K562 (cell line): ENCODE measurements at regions not wholly inside any gene's neighbourhood (a gene's known extent, or its start where the extent isn't known, plus 50 kb on each side); places are given as distances from the start of the nearest gene placed in this dataset.

Source experiments
- ATAC-seq: fragments of 200-7000 bp; cut with Tn5 transposase; 3 replicates; pipeline ENCODE4 v1.9.1; 2020; ENCODE audit warnings: moderate library complexity
- BruUV-seq: library from RNA; stranded (reverse); fragments of 400-500 nt; replicated peaks from 2 replicates; lab custom pipeline; 2021; lab: Mats Ljungman, UMichigan
- CTCF ChIA-PET: fragments of 300-600 bp; formaldehyde crosslinking; extraction: SDS; loops from one replicate; lab custom pipeline; 2021; ENCODE audit warnings: low intra/inter-chr PET ratio; lab: Yijun Ruan, JAX
- POLR2A ChIA-PET: fragments of 300-600, 350-650 bp; sonication (Branson Sonifier 250); formaldehyde crosslinking; extraction: SDS; loops from one replicate; lab custom pipeline; 2021; ENCODE audit warnings: antibody characterized with exemption, inconsistent platforms; lab: Yijun Ruan, JAX
- DNase-seq, 4 experiments: peaks; one replicate each; pipeline versions ENCODE4 v3.0.0 to v3.0.0-alpha.2; 2011 to 2018; ENCODE audit warnings: low spot score in 3 of 4, mixed read lengths in 3 of 4; ENCODE audit errors: extremely low read depth in 1 of 4
- FAIRE-seq: peaks from 2 replicates; lab custom pipeline; 2011; peaks lifted over from hg19 to GRCh38; lab: Jason Lieb, UNC
- H2AFZ ChIP-seq: 2 replicates; pipeline ENCODE4 v1.6.0; 2011; ENCODE audit warnings: low read depth, low read length, control low read depth, inconsistent platforms
- H3K27ac ChIP-seq: fragments of 200-600 bp; 3 replicates; pipeline ENCODE4 v1.8.0; 2011; ENCODE audit warnings: low read depth, mild to moderate bottlenecking, control low read depth, inconsistent platforms, low read length, moderate library complexity, mixed read lengths; ENCODE audit errors: extremely low read depth
- H3K27me3 ChIP-seq, 2 experiments: fragments of 300-600 bp in 1 of 2; 2 replicates in 1 of 2; 3 replicates in 1 of 2; pipeline versions ENCODE4 v1.6.0 to v1.8.0; 2011; ENCODE audit warnings: inconsistent platforms in 2 of 2, low read length in 2 of 2, mild to moderate bottlenecking in 1 of 2, mixed read lengths in 1 of 2, moderate library complexity in 1 of 2; ENCODE audit not compliant: control insufficient read depth in 2 of 2, insufficient read depth in 2 of 2
- H3K36me3 ChIP-seq: fragments of 300-600 bp; 3 replicates; pipeline ENCODE4 v1.8.0; 2011; ENCODE audit warnings: mild to moderate bottlenecking, low read length, inconsistent platforms; ENCODE audit not compliant: control insufficient read depth, insufficient read depth
- H3K4me1 ChIP-seq, 2 experiments: fragments of 200-600 bp in 1 of 2; replicated peaks in 1 of 2; 2 replicates in 1 of 2; 3 replicates in 1 of 2; pipeline versions ENCODE4 v1.5.1 to v1.8.0; 2011; ENCODE audit warnings: inconsistent platforms in 2 of 2, low read length in 2 of 2, mild to moderate bottlenecking in 1 of 2, mixed read lengths in 1 of 2, moderate library complexity in 1 of 2; ENCODE audit not compliant: control insufficient read depth in 2 of 2, insufficient read depth in 2 of 2
- H3K4me2 ChIP-seq: 2 replicates; pipeline ENCODE4 v1.6.1; 2011; ENCODE audit warnings: low read length, control low read depth, inconsistent platforms, mixed read lengths; ENCODE audit not compliant: insufficient read depth
- H3K4me3 ChIP-seq: fragments of 200-600 bp; sonication (generic), shearing (Covaris generic); 2 replicates; pipeline ENCODE4 v1.5.1; 2016; ENCODE audit warnings: control low read depth, inconsistent platforms
- H3K79me2 ChIP-seq: fragments of 200-600 bp; 3 replicates; pipeline ENCODE4 v1.8.0; 2011; ENCODE audit warnings: low read length, inconsistent platforms; ENCODE audit not compliant: control insufficient read depth, insufficient read depth
- H3K9ac ChIP-seq, 2 experiments: 2 replicates each; pipeline versions ENCODE4 v1.6.0 to v1.6.1; 2011; ENCODE audit warnings: low read depth in 2 of 2, low read length in 2 of 2, control low read depth in 1 of 2, inconsistent platforms in 1 of 2, mild to moderate bottlenecking in 1 of 2, mixed read lengths in 1 of 2; ENCODE audit not compliant: insufficient read depth in 1 of 2
- H3K9me1 ChIP-seq: one replicate; pipeline ENCODE4 v1.6.0; 2011; ENCODE audit warnings: inconsistent platforms, mild to moderate bottlenecking, low read length, moderate library complexity; ENCODE audit not compliant: control insufficient read depth, insufficient read depth
- H3K9me3 ChIP-seq: replicated peaks from 2 replicates; pipeline ENCODE4 v1.5.1; 2011; ENCODE audit warnings: low read depth, low read length, inconsistent platforms; ENCODE audit not compliant: control insufficient read depth, insufficient read depth
- H4K20me1 ChIP-seq: replicated peaks from 2 replicates; pipeline ENCODE4 v1.6.1; 2011; ENCODE audit warnings: low read length, inconsistent platforms, mixed read lengths; ENCODE audit not compliant: control insufficient read depth, insufficient read depth
- ARID3A ChIP-seq: IDR thresholded peaks from 2 replicates; pipeline ENCODE4 v1.6.1; 2012; ENCODE audit warnings: low read depth, low read length, improper control_type of control experiment, borderline replicate concordance
- NR3C1 ChIP-seq: sonication (generic); formaldehyde crosslinking; IDR thresholded peaks from 2 replicates; pipeline ENCODE4 v1.8.1; 2022; ENCODE audit warnings: missing genetic modification reagents
- RAD51 ChIP-seq: fragments of 450-650 bp; IDR thresholded peaks from 2 replicates; pipeline ENCODE4 v1.7.1; 2016; ENCODE audit warnings: low read depth, mild to moderate bottlenecking, borderline replicate concordance
- TFE3 ChIP-seq: fragments of 450-650 bp; formaldehyde crosslinking; IDR thresholded peaks from 2 replicates; pipeline ENCODE4 v1.4.0; 2020; ENCODE audit warnings: mild to moderate bottlenecking, mixed read lengths
- TOE1 ChIP-seq, 2 experiments: fragments of 450-650 bp in 1 of 2; sonication (generic) in 1 of 2; formaldehyde crosslinking in 1 of 2; IDR thresholded peaks; 2 replicates each; pipeline versions ENCODE4 v1.7.1 to v1.8.0; 2016 to 2022; ENCODE audit warnings: borderline replicate concordance in 2 of 2, mild to moderate bottlenecking in 2 of 2, antibody characterized with exemption in 1 of 2, inconsistent platforms in 1 of 2, low read depth in 1 of 2, missing genetic modification reagents in 1 of 2, moderate library complexity in 1 of 2
- WHSC1 ChIP-seq: IDR thresholded peaks from one replicate; pipeline ENCODE4 v1.6.1; 2012; ENCODE audit warnings: low read length, control low read depth, inconsistent platforms
- WGBS: fragments of 100-300 bp; shearing (Covaris generic); methylation state at CpG from one replicate; pipeline ENCODE4 v1.1.6; 2016; ENCODE audit warnings: low coverage, mixed read lengths; ENCODE audit not compliant: insufficient coverage; ENCODE audit errors: missing lambda C conversion rate; 5-methylcytosine and 5-hydroxymethylcytosine counted together
- in situ Hi-C: fragments of 300-500 bp; cut with MboI; formaldehyde crosslinking; loops from 4 replicates; pipeline ENCODE4 v1.15.0; 2018; ENCODE audit warnings: inconsistent platforms, mixed read lengths
- intact Hi-C: fragments of 100-400 bp; cut with micrococcal nuclease; formaldehyde crosslinking; loops from 2 replicates; pipeline ENCODE4 v1.14.2; 2022
- TF ChIP-seq, protein P1 (sequence below): sonication (generic); formaldehyde crosslinking; IDR thresholded peaks from 2 replicates; pipeline ENCODE4 v1.9.0; 2022; ENCODE audit warnings: mild to moderate bottlenecking, missing genetic modification reagents

DNA sequence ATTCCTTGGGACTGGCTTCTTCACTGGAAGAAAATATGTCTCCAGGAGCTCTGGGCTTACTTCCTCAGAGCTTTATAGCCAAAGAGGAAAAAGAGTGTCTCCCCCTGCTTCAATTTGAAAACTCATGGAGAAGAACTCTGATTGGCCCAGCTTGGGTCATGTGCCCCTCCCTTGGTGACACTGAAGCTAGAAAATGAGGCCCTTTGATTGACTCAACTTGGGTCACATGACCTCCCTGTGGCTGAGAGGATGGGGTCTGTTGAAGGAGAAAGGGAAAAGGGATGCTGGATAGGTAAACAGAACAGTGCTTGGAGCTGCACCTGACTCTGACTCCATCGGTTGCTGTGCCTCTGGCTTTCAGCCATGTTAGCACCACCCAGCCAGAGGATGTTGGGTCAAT lies 70.6 kb upstream of the KSR1 start (continued):
- TF ChIP-seq, protein P1, sequence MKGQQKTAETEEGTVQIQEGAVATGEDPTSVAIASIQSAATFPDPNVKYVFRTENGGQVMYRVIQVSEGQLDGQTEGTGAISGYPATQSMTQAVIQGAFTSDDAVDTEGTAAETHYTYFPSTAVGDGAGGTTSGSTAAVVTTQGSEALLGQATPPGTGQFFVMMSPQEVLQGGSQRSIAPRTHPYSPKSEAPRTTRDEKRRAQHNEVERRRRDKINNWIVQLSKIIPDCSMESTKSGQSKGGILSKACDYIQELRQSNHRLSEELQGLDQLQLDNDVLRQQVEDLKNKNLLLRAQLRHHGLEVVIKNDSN (CRISPR knock-in tag) = peak; percentile 84
- TF ChIP-seq TOE1 (IDR thresholded peaks at IDR 0.05; ENCODE audit: borderline replicate concordance) (peak; percentile 87), TOE1 (CRISPR knock-in tag; IDR thresholded peaks at IDR 0.05; ENCODE audit: borderline replicate concordance, low read depth) (no peak), RAD51 (peak; percentile 93), TFE3 (CRISPR knock-in tag) (peak; percentile 85)

DNA sequence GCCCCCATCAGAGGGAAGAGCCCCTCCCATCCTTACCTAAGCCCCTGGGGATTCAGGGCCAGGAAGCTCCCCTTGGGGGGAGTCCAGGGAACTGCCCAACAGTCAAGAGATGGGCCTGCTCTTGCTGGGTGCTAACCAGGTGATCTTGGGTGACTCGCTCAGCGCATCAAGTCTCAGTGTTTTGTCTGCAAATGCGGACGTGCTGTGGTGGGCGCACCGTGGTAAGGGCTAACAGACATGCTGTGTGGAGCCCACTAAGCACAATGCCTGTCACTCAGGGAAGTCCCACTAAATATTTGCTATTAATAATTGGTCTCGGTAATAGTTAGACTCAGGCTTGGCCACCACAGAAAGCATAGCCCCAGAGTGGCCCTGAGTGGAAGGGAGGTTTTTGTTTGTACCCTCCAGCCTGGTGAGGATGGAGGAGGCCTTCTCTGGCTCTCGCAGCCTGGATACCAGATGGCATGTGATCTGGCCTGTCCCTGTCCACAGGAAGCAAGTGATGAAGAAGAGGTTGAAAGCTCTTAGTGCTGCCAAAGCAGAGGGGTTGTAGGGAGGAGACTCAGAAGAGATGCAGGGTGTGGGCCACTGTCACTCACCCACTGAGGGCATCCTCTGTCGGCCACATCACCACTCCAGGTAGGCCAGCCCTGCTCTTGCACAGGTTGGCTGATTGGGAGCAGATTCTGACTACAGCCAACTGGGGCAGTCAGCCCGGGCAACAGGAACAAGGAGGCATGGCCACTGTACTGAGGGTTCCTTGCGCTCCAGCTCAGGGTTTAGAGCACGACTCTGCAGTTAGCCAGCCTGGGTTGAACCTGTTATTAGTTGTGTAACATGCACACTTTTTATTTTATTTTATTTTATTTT lies 69.8 kb upstream of the KSR1 start:
- Histone ChIP-seq H3K79me2 (no peaks in the 10 kb centered on the region), H3K27me3 (no peaks in the 10 kb centered on the region), H3K9me1 (no peaks in the 10 kb centered on the region), H3K9ac (no peak overlapping the region), H3K9me3 (no peaks in the 10 kb centered on the region), H4K20me1 (no peaks in the 10 kb centered on the region), H3K36me3 (no peaks in the 10 kb centered on the region), H2AFZ (no peak overlapping the region), H3K4me2 (no peak overlapping the region), H3K27ac (no peak overlapping the region), H3K4me3 (no peak overlapping the region), H3K4me1 (peaks cover under 1 to 2% of the 10 kb centered on the region in 2 experiments; a peak in 4 of 5 replicates)
- ATAC-seq = no peak
- no TSS peak for BruUV-seq
- CTCF ChIA-PET = no interaction called here
- POLR2A ChIA-PET = interaction anchor here (0.9 kb wide), 1 partner anchor 12 kb away, joined by 3 read pairs; no protein-coding TSS in a partner anchor
- in situ Hi-C loops = no loop called here
- intact Hi-C loops = loop anchor here (10.0 kb wide), 1 partner anchor 188 kb away; no protein-coding TSS in a partner anchor
- no peak for DNase-seq
- TF ChIP-seq NR3C1 (CRISPR knock-in tag) (no peak), WHSC1 (no peak), ARID3A (no peak)
- FAIRE-seq = no peak
- WGBS = 78% methylated on average over 11 of the region's 12 CpGs
